ENCODE measurements at regions not wholly inside any gene's neighbourhood (a gene's known extent, or its start where the extent isn't known, plus 50 kb on each side); places are given as distances from the start of the nearest gene placed in this dataset.

DNA sequence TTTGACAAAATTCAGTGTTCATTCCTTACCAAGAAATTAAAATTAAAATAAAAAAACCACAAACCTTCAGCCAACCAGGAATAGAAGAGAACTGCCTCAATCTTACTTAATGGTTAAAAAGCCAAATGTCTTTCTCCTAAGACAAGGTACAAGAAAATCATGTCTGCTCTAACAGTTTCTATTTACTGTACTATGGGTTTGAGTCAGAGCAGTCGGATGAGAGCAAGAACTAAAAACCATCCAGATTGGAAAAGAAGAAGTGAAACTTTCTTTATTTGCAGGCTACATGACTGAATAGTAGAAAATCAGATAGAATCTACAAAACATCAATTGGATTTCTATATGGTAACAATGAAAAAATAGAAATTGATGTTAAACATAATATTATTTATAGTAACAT lies 555.5 kb upstream of the TNP1 start:
- POLR2A ChIA-PET, result no interaction called here
- BruUV-seq (replicated peaks), result no TSS peak

GRCh38 chr2:217414429-217414828 lies 554.6 kb upstream of the TNP1 start:
- ChIA-PET POLR2A (no interaction called here), CTCF (no interaction called here)
- no TSS peak for BruUV-seq (replicated peaks)
- Histone ChIP-seq H3K27me3 (ENCODE audit: control insufficient read depth, insufficient read depth, low read length) (no peaks in the 10 kb centered on the region; the same call in 1 of the 2 replicates), H3K9me3 (ENCODE audit: control insufficient read depth, insufficient read depth, low read depth, low read length) (no peaks in the 10 kb centered on the region), H3K4me3 (ENCODE audit: low read depth in 2 of 2, low read length in 2 of 2) (no peak overlapping the region), H3K27ac (ENCODE audit: low read length) (no peak overlapping the region), H3K36me3 (ENCODE audit: control insufficient read depth, insufficient read depth, low read length) (no peaks in the 10 kb centered on the region), H3K4me1 (ENCODE audit: control insufficient read depth, insufficient read depth, low read length) (no peaks in the 10 kb centered on the region)
- no peak for TF ChIP-seq SIN3A (IDR thresholded peaks at IDR 0.05; ENCODE audit: borderline replicate concordance, insufficient read depth, low read depth, low read length)
- TF ChIP-seq, protein P1, sequence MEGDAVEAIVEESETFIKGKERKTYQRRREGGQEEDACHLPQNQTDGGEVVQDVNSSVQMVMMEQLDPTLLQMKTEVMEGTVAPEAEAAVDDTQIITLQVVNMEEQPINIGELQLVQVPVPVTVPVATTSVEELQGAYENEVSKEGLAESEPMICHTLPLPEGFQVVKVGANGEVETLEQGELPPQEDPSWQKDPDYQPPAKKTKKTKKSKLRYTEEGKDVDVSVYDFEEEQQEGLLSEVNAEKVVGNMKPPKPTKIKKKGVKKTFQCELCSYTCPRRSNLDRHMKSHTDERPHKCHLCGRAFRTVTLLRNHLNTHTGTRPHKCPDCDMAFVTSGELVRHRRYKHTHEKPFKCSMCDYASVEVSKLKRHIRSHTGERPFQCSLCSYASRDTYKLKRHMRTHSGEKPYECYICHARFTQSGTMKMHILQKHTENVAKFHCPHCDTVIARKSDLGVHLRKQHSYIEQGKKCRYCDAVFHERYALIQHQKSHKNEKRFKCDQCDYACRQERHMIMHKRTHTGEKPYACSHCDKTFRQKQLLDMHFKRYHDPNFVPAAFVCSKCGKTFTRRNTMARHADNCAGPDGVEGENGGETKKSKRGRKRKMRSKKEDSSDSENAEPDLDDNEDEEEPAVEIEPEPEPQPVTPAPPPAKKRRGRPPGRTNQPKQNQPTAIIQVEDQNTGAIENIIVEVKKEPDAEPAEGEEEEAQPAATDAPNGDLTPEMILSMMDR (IDR thresholded peaks at IDR 0.05), result no peak
- TF ChIP-seq, protein P2, sequence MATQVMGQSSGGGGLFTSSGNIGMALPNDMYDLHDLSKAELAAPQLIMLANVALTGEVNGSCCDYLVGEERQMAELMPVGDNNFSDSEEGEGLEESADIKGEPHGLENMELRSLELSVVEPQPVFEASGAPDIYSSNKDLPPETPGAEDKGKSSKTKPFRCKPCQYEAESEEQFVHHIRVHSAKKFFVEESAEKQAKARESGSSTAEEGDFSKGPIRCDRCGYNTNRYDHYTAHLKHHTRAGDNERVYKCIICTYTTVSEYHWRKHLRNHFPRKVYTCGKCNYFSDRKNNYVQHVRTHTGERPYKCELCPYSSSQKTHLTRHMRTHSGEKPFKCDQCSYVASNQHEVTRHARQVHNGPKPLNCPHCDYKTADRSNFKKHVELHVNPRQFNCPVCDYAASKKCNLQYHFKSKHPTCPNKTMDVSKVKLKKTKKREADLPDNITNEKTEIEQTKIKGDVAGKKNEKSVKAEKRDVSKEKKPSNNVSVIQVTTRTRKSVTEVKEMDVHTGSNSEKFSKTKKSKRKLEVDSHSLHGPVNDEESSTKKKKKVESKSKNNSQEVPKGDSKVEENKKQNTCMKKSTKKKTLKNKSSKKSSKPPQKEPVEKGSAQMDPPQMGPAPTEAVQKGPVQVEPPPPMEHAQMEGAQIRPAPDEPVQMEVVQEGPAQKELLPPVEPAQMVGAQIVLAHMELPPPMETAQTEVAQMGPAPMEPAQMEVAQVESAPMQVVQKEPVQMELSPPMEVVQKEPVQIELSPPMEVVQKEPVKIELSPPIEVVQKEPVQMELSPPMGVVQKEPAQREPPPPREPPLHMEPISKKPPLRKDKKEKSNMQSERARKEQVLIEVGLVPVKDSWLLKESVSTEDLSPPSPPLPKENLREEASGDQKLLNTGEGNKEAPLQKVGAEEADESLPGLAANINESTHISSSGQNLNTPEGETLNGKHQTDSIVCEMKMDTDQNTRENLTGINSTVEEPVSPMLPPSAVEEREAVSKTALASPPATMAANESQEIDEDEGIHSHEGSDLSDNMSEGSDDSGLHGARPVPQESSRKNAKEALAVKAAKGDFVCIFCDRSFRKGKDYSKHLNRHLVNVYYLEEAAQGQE (IDR thresholded peaks at IDR 0.05; ENCODE audit: insufficient read depth in 1 of 2, low read depth in 2 of 2, low read length in 1 of 2), result no peak
- TF ChIP-seq POLR2AphosphoS5 (IDR thresholded peaks at IDR 0.05; ENCODE audit: low read depth, low read length), result no peak
- no peak for TF ChIP-seq TCF7L2 (IDR thresholded peaks at IDR 0.05; ENCODE audit: low read depth, low read length)
- in situ Hi-C loops (cut with HindIII; ENCODE audit: low pct_unique_long_range_greater_than_20kb, low sequenced_read_pairs) (no loop called here), intact Hi-C loops (cut with micrococcal nuclease; ENCODE audit: unreplicated experiment) (no loop called here)
- DNase-seq (ENCODE audit: low read depth, low spot score) (no peak), ATAC-seq (no peak)

More for the DNA sequence above, 555.5 kb upstream of the TNP1 start:
- Histone ChIP-seq H3K27ac (ENCODE audit: low read length) (no peak overlapping the region), H3K9me3 (ENCODE audit: control insufficient read depth, insufficient read depth, low read depth, low read length) (no peaks in the 10 kb centered on the region), H3K4me1 (ENCODE audit: control insufficient read depth, insufficient read depth, low read length) (no peaks in the 10 kb centered on the region), H3K36me3 (ENCODE audit: control insufficient read depth, insufficient read depth, low read length) (no peaks in the 10 kb centered on the region), H3K27me3 (ENCODE audit: control insufficient read depth, insufficient read depth, low read length) (no peaks in the 10 kb centered on the region; the same call in 1 of the 2 replicates), H3K4me3 (ENCODE audit: low read depth in 2 of 2, low read length in 2 of 2) (no peak overlapping the region)
- no peak for ATAC-seq
- intact Hi-C loops (cut with micrococcal nuclease; ENCODE audit: unreplicated experiment) (no loop called here), in situ Hi-C loops (cut with HindIII; ENCODE audit: low pct_unique_long_range_greater_than_20kb, low sequenced_read_pairs) (no loop called here)
- CTCF ChIA-PET, result no interaction called here
- TF ChIP-seq POLR2AphosphoS5 (IDR thresholded peaks at IDR 0.05; ENCODE audit: low read depth, low read length) (no peak), TCF7L2 (IDR thresholded peaks at IDR 0.05; ENCODE audit: low read depth, low read length) (no peak), SIN3A (IDR thresholded peaks at IDR 0.05; ENCODE audit: borderline replicate concordance, insufficient read depth, low read depth, low read length) (no peak)
- TF ChIP-seq, protein P2 (IDR thresholded peaks at IDR 0.05; ENCODE audit: insufficient read depth in 1 of 2, low read depth in 2 of 2, low read length in 1 of 2), result no peak
- TF ChIP-seq, protein P1 (IDR thresholded peaks at IDR 0.05), result no peak
- DNase-seq (ENCODE audit: low read depth, low spot score), result no peak

All from Panc1 (cell line).